Thoracic aorta (tissue), 2 donors: ENCODE measurements at regions not wholly inside any gene's neighbourhood (a gene's known extent, or its start where the extent isn't known, plus 50 kb on each side); places are given as distances from the start of the nearest gene placed in this dataset.

ENCODE experiments used
- ATAC-seq: fragments of 150-250 bp; one replicate; pipeline ENCODE4 v1.8.0; 2017; ENCODE audit warnings: low read depth; ENCODE audit not compliant: insufficient number of reproducible peaks, low FRiP score
- DNase-seq: peaks from one replicate; pipeline ENCODE4 v3.0.0-alpha.2; 2020; ENCODE audit warnings: low spot score
- H3K27ac ChIP-seq, 2 donors: fragments of 200-600 bp; sonication (generic); 1 replicate in 1 of 2; 2 replicates in 1 of 2; pipeline ENCODE4 v1.5.1; 2016; ENCODE audit warnings: mild to moderate bottlenecking in 2 of 2, moderate library complexity in 2 of 2
- H3K27me3 ChIP-seq: fragments of 200-600 bp; sonication (generic); replicated peaks from 2 replicates; pipeline ENCODE4 v1.6.0; 2016; ENCODE audit warnings: mild to moderate bottlenecking; ENCODE audit not compliant: insufficient read depth
- H3K36me3 ChIP-seq: fragments of 200-600 bp; sonication (generic); one replicate; pipeline ENCODE4 v1.5.1; 2016
- H3K4me1 ChIP-seq, 2 donors: fragments of 200-600 bp; sonication (generic); 1 replicate in 1 of 2; 2 replicates in 1 of 2; pipeline versions ENCODE4 v1.5.1 to v1.6.0; 2016; ENCODE audit warnings: low read depth in 2 of 2, mild to moderate bottlenecking in 1 of 2; ENCODE audit not compliant: control insufficient read depth in 1 of 2
- H3K4me3 ChIP-seq: fragments of 200-600 bp; sonication (generic); 2 replicates; pipeline ENCODE4 v1.5.1; 2016; ENCODE audit warnings: mild to moderate bottlenecking
- H3K9me3 ChIP-seq: fragments of 200-600 bp; sonication (generic); 2 replicates; pipeline ENCODE4 v1.5.1; 2016
- TF ChIP-seq, protein P1 (sequence below): fragments of 200-600 bp; sonication (generic); IDR thresholded peaks from one replicate; pipeline ENCODE4 v1.5.1; 2019; ENCODE audit warnings: antibody characterized with exemption

DNA sequence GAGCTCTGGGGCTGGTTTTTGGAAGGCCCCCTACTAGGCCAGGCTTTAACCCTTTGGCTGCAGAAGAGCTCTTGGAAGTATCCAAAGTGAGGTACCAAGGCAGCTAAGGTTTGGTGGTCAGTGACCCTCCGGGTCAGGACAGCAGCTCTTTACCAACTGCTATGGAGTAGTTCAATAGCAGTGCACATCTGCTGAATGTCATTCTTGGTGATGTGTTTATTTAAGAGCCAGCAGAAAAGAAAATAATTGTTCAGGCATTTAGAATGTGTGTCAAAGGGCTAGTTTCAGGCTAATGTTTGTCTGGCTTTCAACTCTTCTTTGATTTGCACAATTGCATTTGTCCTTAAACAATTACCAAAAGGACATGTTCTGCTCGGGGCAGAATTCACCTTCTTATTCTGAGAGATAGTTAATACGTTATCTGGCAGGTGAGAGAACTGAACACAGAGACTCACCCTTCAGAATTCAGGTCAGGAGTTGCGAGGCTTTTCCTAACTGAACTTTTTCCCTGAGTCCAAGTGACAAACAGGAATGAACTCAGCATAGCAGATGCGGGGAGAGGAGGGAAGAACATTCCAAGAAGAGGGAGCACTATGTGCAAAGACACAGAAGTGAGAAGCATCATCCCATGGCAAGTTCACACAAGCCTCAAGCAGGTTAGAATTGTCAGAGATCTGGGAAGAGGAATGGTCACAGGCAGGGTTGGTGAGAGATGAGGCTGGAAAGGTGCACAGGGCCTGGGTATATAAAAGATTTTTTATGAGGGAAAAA, 556.7 kb upstream of the TLE4 start:
- Histone ChIP-seq H3K9me3 (no peaks in the 10 kb centered on the region), H3K27ac (no peak overlapping the region), H3K27me3 (no peaks in the 10 kb centered on the region), H3K4me1 (no peaks in the 10 kb centered on the region), H3K4me3 (no peak overlapping the region), H3K36me3 (no peaks in the 10 kb centered on the region)
- DNase-seq, result no peak
- TF ChIP-seq, protein P1, sequence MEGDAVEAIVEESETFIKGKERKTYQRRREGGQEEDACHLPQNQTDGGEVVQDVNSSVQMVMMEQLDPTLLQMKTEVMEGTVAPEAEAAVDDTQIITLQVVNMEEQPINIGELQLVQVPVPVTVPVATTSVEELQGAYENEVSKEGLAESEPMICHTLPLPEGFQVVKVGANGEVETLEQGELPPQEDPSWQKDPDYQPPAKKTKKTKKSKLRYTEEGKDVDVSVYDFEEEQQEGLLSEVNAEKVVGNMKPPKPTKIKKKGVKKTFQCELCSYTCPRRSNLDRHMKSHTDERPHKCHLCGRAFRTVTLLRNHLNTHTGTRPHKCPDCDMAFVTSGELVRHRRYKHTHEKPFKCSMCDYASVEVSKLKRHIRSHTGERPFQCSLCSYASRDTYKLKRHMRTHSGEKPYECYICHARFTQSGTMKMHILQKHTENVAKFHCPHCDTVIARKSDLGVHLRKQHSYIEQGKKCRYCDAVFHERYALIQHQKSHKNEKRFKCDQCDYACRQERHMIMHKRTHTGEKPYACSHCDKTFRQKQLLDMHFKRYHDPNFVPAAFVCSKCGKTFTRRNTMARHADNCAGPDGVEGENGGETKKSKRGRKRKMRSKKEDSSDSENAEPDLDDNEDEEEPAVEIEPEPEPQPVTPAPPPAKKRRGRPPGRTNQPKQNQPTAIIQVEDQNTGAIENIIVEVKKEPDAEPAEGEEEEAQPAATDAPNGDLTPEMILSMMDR, result no peak
- no peak for ATAC-seq

DNA sequence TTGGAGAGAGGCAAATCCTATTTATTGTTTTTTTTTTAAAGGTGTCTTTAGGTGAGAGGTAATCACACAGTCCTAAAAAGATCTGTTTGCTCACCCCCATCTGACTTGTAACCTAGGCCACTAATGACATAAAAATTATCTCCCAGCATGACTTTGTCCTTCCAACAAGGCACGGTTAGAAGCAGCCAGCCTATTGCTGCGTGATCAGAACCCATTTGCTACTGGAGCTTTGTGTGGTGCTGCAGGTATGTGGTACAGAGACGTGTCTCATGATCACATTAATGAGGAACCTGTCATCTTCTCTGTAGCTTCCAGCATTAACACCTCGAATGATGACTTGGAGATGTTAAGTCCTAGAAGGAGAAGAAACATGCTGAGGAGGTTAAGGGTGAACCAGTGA, 555.8 kb upstream of the TLE4 start:
- TF ChIP-seq, protein P1, result no peak
- Histone ChIP-seq H3K36me3 (no peaks in the 10 kb centered on the region), H3K4me1 (no peaks in the 10 kb centered on the region), H3K4me3 (no peak overlapping the region), H3K27me3 (no peaks in the 10 kb centered on the region), H3K27ac (no peak overlapping the region), H3K9me3 (no peaks in the 10 kb centered on the region)
- DNase-seq (no peak), ATAC-seq (no peak)

DNA sequence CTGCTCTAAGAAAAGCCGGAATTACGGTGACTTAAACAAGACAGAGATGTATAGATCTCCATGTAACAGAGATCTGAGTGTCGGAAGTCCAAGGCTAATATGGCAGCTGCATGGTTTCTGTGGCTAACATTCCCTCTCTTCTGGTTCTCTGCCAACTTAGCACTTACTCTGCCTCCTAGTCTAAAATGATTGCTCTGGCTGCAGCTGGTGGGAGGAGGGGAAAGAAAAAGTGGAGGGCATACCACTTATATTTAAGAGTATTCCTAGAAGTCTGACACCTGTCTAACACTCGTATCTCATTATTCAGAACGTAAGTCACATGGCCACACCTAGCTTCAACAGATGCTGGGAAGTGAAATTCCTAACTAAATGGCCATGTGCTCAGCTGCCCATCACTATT, 551.5 kb upstream of the TLE4 start:
- Histone ChIP-seq H3K4me1 (no peaks in the 10 kb centered on the region), H3K27me3 (no peaks in the 10 kb centered on the region), H3K27ac (no peak overlapping the region), H3K36me3 (no peaks in the 10 kb centered on the region), H3K4me3 (no peak overlapping the region), H3K9me3 (no peaks in the 10 kb centered on the region)
- TF ChIP-seq, protein P1, result no peak
- ATAC-seq (no peak), DNase-seq (no peak)

DNA sequence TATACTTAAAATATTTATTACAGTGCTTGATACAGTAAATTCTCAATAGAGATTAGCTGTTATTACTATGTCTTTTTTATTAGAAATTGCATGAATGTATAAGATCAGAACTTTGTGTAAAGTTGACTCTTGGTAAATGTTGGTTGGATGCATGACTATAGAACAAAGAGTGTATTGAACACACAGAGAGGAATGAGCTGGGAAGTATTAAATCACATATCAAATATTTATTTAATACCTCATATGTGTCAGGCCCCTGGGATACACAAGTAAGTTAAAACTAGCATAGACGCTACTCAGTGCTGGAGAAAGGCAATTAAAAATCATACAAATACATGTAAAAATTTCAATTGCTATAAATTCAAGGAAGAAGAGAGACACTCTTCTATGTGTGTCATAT, 550.7 kb upstream of the TLE4 start:
- TF ChIP-seq, protein P1, result no peak
- no peak overlapping the region for H3K4me3 ChIP-seq
- DNase-seq (no peak), ATAC-seq (no peak)
- H3K27me3 ChIP-seq, result no peaks in the 10 kb centered on the region
- H3K4me1 ChIP-seq, result no peaks in the 10 kb centered on the region
- no peaks in the 10 kb centered on the region for H3K9me3 ChIP-seq
- H3K36me3 ChIP-seq, result no peaks in the 10 kb centered on the region
- no peak overlapping the region for H3K27ac ChIP-seq

DNA sequence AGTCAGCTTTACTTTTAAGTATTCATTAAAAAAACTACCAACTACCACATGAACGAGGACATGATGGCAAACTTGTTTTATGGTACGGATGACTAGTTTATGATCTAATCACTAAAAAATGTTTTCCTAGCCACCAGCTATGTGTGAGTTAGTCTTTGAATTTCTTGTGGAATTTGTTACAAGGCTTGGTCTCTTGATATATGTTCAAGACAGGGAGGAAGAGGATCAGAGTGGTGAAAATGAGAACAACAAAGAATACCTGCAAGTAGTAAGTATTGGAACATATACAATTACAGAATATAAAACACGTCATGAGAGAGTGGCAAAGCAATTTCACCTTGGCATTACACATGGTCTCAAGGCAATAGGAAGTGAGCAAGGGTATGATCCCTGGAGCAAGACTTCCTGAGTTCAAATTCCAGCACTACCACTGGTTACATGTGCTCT, 548.6 kb upstream of the TLE4 start:
- H3K4me3 ChIP-seq, result no peak overlapping the region
- no peaks in the 10 kb centered on the region for H3K4me1 ChIP-seq
- TF ChIP-seq, protein P1, result no peak
- ATAC-seq, result no peak
- no peaks in the 10 kb centered on the region for H3K27me3 ChIP-seq
- no peak for DNase-seq
- no peak overlapping the region for H3K27ac ChIP-seq
- no peaks in the 10 kb centered on the region for H3K9me3 ChIP-seq
- no peaks in the 10 kb centered on the region for H3K36me3 ChIP-seq
